Inflammatory macrophage treated with lipopolysaccharide for 1 hour (primary cell): ENCODE measurements at regions not wholly inside any gene's neighbourhood (a gene's known extent, or its start where the extent isn't known, plus 50 kb on each side); places are given as distances from the start of the nearest gene placed in this dataset.
"Not testable (repeated sequence)": the region's sequence is repeated elsewhere in the genome, so short reads cannot be mapped to it uniquely, and the experiment has no call there.

ENCODE experiments used
- DNase-seq, 2 donors: peaks; one replicate each; pipeline ENCODE4 v3.0.0-alpha.2; 2020 to 2022

DNA sequence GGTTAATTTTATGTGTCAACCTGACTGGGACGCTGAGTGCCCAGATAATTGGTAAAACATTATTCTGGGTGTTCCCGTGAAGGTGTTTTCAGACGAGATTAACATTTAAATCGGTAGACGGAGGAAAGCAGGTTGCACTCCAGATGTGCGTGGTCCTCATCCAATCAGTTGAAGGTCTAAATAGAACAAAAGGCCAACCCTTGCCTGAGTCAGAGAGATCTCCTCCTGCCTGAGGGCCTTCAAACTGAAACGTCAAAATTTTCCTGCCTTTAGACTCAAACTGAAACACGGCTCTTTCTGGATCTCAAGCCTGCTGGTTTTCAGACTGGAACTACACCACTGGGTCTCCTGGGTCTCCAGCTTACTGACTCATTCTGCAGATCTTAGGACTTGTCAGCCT, 70.9 kb downstream of the NPIPA5 start:
- DNase-seq, result not testable (repeated sequence)

DNA sequence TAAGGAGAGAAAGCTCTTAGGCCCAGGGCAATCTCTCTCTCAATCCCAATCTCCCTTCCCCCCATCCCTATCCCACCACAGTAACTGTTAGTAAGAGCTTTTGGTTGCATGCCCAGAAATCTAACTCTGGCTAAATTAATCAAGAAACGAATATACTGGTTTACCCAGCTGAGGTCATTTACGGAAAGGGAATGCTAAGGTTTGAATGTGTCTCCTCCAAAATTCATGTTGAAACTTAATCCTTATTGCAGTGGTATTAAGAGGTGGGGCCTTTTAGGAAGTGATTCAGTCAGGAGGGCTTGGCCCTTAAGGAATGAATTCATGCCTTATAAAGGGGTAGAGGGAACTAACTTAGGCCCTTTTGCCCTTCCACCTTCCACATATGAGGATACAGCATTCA, 72.2 kb downstream of the NPIPA5 start:
- not testable (repeated sequence) for DNase-seq

DNA sequence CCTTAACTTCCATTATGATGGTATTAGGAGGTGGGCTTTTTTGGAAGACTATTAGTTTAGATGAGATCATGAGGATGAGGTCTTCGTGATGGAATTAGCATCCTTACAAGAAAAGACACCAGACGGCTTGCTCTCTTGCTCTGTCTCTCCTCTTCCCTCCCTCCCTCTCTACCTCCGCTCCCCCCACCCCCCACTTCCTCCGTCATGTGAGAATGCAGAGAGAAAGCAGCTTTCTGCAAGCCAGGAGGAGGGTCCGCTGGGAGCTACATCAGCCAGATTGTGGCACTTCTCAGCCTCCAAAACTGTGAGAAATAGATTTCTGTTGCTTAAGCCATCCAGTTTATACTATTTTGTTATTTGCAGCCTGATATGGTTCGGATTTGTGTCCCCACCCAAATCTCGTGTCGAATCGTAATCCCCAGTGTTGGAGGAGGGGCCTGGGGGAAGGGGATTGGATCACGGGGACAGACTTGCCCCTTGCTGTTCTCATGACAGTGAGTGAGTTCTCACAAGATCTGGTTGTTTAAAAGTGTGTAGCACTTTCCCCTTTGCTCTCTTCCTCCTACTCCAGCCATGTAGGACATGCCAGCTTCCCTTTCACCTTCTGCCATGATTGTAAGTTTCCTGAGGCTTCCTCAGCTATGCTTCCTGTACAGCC, 74.3 kb downstream of the NPIPA5 start:
- not testable (repeated sequence) for DNase-seq

DNA sequence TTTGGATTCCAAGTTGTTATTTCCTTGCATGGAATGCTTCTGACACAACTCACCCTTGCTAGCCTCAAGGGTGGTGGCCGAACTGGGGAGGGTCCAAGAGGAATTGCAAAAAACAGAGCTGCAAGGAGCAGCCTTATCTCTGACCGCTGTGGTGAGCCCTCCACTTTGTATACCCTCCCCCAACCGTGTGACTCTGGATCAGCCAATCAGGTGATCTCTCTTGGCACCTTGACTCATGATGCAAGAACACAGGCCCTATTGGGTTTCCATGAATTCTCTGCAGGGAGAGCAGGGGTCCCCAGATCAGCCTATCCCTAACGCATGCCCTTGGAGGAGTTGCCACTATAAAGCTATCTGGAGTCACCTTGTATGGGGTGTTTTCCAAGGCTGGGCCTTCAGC, 81.0 kb downstream of the NPIPA5 start:
- DNase-seq, result not testable (repeated sequence)

DNA sequence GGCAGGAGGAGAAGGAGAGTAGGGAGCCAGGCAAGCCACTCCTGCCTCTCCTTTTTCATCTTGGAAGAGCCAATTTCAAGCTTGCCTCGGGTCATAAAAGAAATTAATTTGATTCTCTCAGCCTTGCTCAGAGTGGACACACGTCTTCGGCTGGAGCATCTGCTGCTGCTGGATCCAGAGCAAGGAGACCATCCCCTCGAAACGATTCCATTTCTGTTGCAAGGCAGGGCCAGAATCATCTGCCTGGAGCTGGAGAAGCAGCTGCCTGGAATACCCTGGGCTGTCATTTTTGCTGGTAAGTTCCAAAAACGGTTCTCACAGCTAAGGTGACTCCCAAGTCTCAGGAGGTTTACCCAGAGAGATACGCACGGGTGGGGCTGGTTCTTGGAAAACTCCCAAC, 103.3 kb downstream of the NPIPA5 start:
- not testable (repeated sequence) for DNase-seq

DNA sequence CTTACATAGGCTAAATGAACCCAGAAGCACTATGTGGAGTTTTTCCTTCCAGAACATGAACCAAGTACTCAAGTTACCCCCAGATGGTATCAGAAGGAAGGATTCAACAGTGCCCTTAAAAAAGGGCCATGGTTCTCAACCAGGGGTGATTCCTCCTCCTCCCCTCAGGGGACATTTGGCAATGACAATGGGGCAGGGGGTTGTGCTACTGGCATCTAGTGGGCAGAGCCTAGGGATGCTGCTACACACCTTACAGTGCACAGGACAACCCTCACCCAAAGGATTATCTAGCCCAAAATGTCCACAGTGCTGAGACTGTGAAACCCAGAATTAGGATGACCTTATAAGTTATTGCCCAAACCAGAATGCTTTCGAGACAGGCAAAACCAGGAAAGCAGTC, 104.1 kb downstream of the NPIPA5 start:
- DNase-seq, result not testable (repeated sequence)

DNA sequence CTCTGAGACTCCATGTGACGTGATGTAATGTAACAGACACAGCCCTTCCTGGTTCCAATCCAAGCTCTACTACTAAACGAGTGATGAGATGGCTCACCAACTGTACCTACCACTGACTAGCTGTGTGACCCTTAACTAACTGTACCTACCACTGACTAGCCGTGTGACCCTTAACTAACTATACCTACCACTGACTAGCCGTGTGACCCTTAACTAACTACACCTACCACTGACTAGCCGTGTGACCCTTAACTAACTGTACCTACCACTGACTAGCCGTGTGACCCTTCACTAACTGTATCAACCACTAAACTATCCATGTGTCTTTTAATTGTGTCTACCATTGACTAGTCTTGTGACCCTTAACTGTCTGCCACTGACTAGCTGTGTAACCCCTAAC, 111.2 kb downstream of the NPIPA5 start:
- DNase-seq, result not testable (repeated sequence)

DNA sequence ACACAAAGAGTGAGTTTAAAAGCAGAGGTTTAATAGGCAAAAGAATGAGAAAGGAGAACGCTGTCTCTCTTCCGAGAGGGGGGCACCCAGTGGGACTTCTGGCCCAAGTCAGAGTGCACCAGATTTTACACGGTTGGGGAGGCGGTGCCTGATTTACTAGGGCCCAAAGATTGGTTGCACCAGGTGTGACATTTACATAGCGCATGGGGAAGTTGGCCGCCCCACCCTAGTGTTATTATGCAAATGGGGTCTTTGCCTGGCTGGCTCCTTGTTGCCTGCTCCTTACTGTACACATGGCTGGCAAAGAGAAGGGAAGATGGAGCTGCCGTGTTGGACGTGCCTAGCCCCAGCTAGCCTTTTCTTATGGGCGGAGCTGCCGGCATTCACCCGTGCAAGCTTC, 115.9 kb downstream of the NPIPA5 start:
- DNase-seq, result not testable (repeated sequence)

DNA sequence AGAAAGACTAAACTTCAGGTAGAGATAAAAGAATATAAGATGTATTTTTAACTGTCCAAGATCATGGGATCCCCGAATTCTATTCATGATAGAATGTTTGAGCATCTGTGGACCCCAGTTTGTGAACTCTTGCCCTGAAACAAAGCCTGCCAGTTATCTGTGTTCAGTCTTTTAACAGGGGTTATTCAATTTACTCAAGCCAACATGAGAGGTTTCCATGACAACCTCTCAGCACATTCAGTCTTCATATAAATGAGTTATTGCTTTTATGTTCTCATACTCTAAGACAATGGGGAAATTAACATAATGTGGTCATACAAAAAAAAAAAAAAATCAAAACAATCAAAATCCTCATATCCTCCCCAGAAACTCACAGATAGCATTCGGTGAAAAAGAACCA, 130.1 kb downstream of the NPIPA5 start:
- not testable (repeated sequence) for DNase-seq

DNA sequence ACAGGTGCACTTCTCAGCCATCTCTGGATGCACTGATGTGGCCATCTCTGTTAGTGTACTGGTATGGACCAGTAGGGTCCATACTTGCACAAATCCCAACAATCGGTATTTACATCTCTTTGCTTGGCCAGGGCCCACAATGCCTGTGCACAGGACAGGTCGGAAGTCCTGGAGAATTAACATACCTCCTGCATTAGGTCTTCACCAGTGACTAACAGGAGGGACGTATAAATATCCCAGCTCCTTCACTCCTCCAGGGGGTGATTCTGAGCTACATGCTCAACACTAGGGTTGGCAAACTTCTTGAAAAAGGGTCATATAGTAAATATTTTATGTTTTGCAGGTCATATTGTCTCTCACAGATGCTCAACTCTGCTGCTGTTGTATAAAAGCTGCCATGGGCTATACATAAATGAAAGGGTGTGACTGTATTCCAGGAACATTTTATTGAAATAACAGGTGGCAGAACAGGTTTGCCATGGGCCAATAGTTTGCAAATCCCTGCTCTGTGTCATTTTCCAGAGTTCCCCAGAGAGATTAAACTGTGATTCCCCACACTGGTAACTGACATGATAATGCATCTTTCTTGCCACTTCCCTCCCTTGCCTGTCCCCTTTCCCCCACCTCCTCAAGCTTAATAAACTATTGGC, 141.3 kb downstream of the NPIPA5 start:
- not testable (repeated sequence) for DNase-seq

DNA sequence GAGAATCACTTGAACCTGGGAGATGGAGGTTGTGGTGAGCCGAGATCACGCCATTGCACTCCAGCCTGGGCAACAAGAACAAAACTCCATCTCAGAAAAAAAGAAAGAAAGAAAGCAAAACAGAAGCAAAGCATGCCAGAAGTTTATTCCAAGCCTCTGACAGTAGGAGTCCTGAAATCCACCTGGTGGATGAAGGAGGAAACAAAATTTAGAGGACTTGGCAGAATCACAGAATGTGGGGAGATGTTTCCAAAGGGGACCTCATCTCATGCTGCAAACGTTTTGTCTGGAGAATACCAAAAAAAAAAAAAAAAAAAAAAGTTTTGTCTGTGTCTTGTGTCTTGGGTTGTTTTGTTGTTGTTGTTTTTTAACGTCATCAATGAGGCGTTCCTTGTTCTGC, 141.1 kb upstream of the RRN3 start:
- DNase-seq, result not testable (repeated sequence)

DNA sequence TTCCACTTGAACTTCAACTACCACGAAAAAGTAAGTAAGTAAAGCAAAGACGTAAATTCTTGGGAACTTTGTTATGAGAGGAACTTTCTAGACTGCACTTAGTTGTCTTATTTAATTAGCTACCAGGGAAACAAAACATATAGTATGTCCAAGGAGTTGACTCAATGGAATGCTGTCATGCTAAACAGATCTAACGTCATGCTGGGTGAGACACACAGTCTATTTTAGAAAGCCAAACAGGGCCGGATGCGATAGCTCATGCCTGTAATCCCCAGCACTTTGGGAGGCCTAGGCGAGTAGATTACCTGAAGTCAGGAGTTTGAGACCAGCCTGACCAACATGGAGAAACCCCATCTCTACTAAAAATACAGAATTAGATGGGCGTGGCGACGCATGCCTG, 140.6 kb upstream of the RRN3 start:
- DNase-seq, result not testable (repeated sequence)

DNA sequence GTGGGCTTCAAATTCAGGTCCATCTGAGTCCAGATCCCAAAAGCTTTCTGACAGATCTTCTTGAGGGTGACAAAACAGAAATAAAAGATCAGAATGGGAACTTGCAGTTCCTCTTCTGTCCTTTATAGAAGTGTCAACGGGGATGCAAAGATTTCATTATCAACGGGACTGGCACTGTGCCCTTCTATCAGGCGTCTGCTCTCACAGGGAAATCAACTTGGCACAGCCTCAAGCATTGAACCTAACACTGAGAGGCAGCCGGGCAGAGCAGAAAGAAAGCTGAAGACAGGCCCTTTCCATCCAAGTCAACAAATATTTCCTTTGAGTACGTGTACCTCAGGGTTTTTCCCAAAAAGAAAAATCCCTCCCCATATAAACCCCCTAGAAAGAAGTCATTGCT, 136.4 kb upstream of the RRN3 start:
- not testable (repeated sequence) for DNase-seq

DNA sequence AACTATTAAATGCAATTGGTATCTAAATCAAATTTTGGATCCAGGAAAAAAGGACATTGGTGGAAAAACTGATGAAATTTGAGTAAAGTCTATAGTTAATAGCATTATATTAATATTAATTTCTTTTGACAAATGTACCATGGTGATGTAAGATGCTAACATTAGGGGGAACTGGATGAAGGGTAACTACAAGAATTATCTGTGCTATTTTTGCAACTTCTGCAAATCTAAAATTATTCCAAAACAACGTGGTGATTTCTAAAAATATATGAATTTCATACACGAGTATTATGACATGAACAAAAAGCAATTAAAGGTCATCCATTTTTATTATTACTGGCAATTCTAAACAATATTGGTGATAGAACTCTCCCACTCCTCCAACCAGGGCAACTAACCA, 135.6 kb upstream of the RRN3 start:
- DNase-seq, result not testable (repeated sequence)

DNA sequence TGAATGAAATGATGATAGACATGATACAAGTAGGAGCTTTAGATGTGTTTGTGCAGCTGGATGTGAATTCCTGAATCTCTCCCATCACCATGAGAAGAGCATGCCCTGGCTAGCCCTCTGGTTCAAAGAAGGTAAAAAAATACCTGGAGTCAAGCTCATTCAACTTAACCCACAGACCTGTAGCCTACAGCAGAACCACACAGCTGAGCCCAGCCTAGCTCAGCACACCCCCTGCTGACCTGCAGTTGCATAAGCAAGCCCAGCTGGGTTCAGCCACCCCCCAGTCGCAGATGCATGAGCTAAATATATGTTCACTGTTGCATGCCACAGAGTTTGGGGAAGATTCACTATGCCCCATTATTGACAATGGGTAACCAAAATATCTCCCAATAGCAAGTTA, 130.6 kb upstream of the RRN3 start:
- DNase-seq, result not testable (repeated sequence)

DNA sequence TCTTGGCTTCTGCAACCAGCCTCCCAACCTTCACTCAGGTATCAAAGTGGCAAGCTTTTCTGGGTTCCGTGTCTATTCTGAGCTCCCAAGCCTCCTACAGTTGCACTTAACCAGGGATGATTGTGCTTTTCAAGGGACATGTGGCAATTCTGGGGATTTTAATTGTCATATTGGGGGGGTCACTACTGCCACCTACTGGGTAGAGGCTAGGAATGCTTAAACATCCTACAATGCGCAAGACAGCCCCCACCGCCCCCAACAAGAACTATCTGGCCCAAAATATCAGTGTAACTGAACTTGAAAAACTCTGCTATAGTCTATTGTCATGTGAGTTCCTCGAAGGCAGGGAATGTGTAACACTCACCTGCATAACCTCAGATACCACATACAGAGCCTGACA, 129.3 kb upstream of the RRN3 start:
- not testable (repeated sequence) for DNase-seq

DNA sequence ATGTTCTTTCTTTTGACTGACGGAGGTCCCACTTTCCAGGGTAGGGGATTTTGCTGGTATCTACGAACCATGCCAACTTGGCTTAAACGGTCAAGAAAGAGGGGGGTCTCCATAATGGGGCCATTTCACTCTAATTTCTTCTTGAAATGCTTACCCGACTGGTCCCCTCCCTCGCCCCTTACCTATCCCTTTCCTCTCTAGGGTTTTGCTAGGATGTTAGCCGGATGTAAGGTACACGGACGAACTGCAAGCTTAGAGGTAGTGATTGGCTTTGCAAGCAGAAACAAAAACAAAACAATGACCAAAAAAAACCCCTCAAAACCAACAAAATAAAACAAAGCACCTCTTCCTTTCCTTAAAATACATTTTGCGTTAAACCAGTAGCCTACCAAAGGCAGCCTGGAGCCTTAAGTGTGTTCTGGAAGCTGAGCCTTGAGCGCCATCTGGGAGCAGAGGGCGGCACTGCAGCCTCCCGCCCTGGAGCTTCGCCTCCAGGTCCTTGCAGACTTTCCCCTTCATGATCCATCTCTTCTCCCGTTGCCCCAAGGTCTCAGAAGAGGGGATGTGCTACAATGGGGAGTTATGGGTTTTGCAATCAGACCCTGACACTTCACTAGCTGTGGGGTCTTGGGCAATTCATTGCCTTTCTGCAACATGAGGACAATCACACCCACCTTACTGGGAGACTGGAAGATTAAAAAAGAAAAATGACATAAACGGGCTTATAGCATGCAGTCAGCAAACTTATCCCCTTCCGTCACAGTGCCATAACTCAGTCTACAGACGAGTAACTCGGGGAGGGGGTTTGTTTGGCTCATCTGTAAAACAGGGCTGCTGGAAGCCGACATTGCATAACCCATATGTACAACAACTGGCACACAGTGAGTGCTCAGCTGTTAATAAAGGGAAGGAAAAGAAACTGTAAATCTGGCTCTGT, 125.9 kb upstream of the RRN3 start:
- DNase-seq, result peak in 1 of 2 donors; percentile 5

DNA sequence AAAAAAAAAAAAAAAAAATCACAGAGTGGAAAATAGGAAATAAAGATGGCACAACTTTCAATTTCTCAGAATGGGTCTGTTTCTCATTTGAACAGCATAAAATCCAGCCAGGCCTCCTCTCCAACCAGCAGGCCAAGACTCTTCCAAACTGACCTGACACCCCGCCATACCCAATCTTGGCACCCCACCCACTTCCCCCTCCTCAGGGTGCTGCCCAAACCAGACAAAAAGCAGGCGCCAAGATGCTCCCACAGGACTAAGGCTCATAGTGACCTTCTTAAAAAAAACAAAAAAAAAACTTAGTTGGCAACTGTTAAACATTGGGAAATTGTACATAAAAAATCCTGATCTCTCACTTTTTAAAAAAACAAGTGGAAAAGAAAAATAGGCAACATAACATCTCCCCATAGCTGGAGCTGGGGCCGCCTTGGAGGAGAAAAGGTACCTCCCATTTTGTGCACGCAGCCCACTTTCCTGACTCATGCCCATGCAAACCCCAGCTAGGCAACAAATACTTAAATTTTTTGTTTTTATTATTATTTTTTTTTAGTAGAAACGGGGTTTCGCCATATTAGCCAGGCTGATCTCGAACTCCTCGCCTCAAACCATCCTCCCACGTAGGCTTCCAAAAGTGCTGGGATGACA, 124.9 kb upstream of the RRN3 start:
- not testable (repeated sequence) for DNase-seq

DNA sequence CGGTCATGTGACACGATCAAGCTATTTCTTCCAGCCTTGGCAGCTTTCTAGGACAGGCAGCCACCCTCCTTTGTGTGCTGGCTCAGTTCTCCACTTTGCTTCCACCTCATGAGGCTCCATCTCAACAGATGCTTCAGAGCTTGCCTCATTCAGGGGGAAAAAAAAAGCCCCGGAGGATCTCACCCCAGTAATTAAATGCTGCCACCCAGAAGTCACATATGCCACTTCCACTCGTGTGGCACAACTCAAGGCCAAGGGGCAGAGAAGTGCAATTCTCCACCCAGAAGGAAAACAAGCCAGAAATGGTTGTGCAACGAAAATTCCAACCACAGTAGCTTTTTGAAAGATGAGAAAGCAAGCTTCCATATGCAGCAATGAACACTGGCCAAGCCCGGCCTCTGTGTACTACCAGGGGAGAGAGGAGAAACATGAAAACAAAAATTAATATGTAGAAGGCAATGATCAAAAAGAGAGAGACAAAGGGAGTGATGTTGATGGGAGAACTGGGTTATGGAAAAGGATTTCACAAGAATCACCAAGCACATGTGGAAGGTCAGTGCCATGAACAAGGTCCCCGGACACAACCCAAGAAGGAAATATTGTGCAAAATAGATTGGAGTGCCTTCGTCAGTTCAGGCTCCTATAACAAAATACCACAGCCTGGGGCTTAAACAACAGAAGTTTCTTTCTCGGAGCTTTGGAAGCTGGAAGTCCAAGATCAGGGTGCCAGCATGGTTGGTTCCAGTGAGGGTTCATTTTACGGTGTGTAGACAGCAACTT, 113.3 kb upstream of the RRN3 start:
- DNase-seq, result not testable (repeated sequence)

DNA sequence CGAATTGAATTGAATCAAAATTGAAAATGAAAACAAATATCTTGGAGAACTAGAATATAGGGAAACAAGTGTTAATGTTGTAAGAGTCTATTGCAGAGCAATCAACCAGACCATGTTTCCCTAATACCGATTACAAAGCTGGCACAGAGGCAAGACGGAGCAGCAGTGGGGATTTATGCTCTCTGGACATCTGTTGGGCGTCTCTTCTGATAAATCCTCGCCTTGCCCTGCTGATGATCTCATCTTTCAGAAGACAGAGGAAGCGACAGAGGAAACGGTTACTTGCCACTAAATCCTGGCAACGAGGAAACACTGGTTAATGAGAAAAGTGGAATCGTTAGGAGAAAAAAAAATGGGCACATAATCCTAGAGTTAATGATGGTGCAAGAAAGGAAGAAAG, 112.4 kb upstream of the RRN3 start:
- not testable (repeated sequence) for DNase-seq

DNA sequence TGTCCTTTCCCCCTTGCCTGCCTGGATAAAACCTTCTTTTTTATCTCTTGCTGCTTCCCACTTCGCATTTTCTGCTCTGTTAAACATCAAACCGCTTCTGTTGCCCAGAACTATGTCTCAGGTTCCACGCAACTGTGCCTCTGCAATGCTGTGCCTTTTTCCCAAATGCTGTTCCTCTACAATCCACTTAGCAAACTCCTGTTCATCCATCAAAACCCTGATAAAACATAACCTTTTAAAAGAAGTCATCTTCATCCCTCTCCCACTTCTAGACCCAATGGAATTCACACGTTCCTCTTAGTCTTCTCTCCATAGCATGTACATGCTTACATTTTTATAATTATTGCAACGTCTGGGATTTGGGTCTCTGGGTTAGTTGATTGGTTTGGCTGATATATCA, 111.9 kb upstream of the RRN3 start:
- DNase-seq, result not testable (repeated sequence)

DNA sequence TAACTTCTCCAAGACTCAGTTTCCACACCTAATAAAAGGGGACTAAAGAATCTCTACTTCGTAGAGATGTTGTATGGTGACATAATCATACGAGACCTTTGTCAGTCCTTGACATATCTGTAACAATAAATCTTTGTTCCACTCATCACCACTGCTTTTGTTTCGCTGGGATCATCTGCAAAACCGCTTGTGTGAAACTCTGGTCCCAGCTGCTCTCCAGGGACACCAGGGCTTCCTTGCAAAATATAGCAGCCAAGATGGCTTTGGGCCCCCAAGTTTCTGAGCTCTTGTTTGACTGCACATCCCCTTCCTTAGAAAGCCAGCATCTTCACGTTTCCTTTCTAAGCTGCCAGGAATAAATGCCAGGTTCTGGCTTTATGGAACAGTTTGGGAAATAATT, 110.5 kb upstream of the RRN3 start:
- not testable (repeated sequence) for DNase-seq
